GM18520 (cell line): ENCODE measurements at regions not wholly inside any gene's neighbourhood (a gene's known extent, or its start where the extent isn't known, plus 50 kb on each side); places are given as distances from the start of the nearest gene placed in this dataset.

Source experiments
- ATAC-seq: cut with Tn5 transposase; IDR thresholded peaks from one replicate; pipeline ENCODE4 v1.9.1; 2021; ENCODE audit not compliant: unreplicated experiment

GRCh38 chr15:69880571-69881301 is 217.0 kb downstream of the TLE3 start:
- ATAC-seq: no peak

GRCh38 chr15:69881302-69881670 is 216.4 kb downstream of the TLE3 start:
- ATAC-seq: no peak

- no peak for ATAC-seq
Observed at GRCh38 chr15:69881766-69882165, 216.0 kb downstream of the TLE3 start.

DNA sequence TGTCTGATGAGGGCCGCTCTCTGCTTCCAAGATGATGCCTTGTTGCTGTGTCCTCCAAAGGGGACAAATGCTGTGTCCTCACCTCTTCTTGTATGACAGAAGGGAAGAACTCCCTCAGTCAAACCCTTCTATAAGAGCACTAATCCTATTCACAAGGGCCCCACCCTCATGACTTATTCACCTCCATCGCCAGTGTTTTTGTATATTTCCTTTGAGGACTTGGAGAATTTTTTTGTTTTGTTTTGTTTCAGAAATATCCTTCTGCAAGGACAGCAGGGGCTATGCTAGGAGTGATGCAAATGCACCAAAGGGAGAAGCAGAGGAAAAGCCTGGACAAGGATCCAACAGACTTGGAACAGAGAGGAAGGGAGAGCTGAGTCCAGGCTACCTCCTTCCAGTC is 214.4 kb downstream of the TLE3 start:
- no peak for ATAC-seq

GRCh38 chr15:69885173-69885955 is 212.4 kb downstream of the TLE3 start:
- no peak for ATAC-seq

- no peak for ATAC-seq
Observed at GRCh38 chr15:69887009-69887408, 210.7 kb downstream of the TLE3 start.

- ATAC-seq: no peak
Observed at GRCh38 chr15:69887553-69887952, 210.2 kb downstream of the TLE3 start.

- ATAC-seq: no peak
Observed at GRCh38 chr15:69888406-69888805, 209.3 kb downstream of the TLE3 start.

DNA sequence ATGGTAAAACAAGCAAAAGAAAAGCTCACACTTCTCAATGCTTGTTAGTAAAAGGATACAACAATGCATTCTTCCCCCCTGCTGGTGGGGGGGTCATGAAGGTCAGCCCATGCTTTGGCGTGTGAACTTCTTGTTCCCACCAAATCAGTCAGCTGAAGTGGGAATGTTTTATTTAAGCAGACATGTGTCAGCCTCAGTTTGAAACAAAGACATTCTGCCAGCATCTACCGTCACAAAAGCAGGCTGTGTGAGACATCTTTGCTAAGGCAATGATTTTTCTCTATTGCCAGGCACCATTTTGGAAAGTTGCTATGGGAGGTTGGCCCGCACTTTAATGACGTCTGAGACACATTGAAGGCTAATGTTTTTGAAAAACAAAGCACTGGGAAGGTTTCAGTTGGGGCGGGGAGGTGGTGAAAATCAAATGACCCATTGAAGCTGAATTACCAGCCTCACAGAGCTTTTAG is 206.6 kb downstream of the TLE3 start:
- ATAC-seq: no peak

DNA sequence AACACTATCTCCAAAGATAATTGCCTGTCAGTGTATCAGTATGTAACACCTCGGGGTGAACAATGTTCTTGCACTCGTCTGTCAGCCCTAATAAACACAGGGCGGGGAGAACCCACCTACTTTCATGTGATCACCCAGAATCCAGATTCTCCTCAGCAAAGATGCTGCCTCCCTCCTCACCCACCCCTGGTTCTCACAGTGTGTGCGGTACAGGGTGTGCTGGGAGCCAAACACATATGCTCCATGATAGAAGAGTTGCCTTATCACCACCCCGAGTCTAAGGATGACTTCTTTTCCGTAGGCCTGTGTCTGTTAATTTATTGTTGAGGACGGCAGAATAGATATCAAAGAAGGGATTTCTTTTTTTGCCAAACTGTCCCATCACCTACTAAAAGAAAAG is 206.1 kb downstream of the TLE3 start:
- no peak for ATAC-seq

DNA sequence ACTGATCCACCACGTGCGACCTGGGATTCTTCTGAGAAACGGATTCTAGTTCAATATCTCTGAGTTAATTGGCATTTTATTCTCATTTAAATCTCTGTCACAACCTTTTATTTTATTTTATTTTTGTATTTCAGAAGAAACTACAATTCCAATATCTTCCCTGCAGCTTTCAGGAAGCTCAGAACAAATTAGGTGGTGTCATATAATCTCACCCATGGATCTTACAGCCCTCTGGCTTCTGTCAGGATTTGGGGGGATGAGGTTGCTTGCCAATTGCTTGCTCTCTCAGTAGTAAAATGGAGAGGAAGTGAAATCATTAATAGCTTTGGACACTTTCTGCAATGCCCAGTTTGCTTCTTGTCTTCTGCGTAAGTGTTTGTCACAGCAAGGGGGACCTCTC is 205.4 kb downstream of the TLE3 start:
- no peak for ATAC-seq

GRCh38 chr15:69893086-69893485 is 204.6 kb downstream of the TLE3 start:
- ATAC-seq: no peak

GRCh38 chr15:69893863-69894262 is 203.9 kb downstream of the TLE3 start:
- no peak for ATAC-seq

- ATAC-seq: no peak
Observed at GRCh38 chr15:69895202-69895601, 202.5 kb downstream of the TLE3 start.

GRCh38 chr15:69896606-69897005 is 201.1 kb downstream of the TLE3 start:
- no peak for ATAC-seq

DNA sequence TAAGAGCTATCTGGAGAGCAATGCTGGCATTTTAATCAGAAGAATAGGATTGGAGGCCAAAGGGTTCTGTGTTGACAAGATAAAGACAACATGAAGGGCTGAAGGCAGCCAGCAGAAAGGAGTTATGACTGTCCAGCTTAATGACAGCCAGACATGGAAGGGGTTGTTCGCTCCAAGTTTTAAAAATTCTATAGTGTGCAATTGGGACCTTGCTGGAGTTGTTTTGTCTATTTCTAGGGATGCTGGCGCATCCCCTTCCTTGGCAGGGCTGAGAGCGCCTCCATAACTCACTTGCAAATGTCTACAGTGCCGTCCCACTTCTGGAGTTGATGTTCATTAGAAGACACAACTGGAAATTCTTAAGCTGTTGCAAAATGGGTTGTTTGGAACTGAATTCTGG is 200.7 kb downstream of the TLE3 start:
- ATAC-seq: no peak

- ATAC-seq: no peak
Observed at GRCh38 chr15:69897471-69898237, 200.1 kb downstream of the TLE3 start.

GRCh38 chr15:69898243-69898642 is 199.5 kb downstream of the TLE3 start:
- ATAC-seq: no peak

DNA sequence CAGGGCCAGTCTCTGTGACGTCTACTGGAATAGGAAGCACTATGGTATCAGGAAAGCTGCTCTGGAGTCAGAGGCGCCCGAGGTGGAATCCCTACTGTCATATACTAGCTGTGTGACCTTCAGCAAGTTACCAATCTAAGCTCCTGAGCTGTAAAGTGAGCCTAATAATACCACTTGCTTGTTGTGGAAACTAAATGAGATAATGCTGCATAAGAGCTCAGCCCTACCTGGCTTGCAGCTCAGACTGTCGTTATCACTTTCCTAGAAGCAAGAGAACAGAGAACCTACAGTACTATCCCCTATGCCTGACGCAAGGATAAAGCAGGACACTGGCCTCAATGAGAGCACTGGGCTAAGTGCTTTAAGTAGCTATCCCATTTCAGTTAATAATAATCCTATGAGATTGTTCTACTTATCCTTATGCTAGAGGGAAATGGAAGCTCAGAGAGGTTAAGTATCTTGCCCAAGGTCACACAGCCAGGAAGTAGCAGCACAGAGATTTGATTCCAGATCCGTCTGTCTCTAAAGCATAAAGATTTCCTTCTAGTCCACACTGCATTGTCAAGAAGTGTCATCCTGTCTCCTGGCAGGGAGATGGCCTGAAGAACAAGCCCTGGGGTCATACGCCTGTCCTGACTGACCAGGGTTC is 195.2 kb downstream of the TLE3 start:
- ATAC-seq: no peak

DNA sequence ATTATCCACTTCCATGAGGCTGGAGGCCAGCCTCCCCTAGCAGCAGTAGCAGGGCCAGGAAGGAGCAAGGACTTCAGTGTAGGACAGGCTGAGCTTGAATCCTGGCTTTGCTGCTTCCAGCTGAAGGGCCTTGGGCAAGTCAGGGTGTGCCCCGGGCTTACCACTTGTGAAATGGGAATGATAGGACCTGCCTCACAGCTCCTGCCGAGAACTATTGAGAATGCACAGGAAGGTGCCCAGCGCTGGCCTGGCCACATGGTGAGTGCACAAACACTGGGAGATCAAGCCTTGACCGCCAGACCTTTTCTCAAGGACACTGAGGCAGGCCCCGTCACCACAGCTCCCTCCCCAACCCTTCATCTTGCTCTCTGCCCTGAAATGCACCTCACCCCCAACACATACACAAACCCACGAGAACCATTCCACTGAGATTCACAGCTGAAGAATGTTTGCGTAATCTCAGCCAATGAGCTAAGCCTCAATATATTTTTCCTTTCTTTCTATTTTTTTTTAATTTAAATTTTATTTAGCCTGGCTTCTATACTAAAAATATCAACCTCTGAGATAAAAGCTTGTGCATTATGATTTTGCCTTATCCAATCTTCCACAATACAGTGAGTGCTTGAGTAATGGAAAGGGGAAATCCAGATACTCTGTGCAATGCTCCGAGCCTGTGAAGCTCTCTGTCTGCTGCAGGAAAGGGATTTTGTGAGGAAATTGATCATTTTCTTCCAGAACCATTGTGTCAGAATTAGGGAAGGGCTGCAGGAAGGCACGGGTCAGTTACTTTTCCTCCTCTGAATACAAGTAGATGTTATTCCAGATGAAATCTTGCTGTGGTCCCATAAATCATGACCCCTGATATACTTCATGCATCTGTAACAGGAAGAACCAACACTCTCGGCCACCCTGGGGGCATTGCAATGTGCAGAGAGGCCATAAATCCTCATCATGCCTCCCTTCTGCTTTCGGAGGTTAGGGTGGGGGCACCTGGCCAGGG is 193.9 kb downstream of the TLE3 start:
- no peak for ATAC-seq
